Activated gamma-delta T cell treated with Interleukin-2 at 50 U/mL for 16 hours (primary cell): ENCODE measurements at regions not wholly inside any gene's neighbourhood (a gene's known extent, or its start where the extent isn't known, plus 50 kb on each side); places are given as distances from the start of the nearest gene placed in this dataset.
A peak's percentile ranks its signal among the peaks of the same experiment; 100 is the strongest.
"Not testable (repeated sequence)": the region's sequence is repeated elsewhere in the genome, so short reads cannot be mapped to it uniquely, and the experiment has no call there.

Experiments
- DNase-seq: peaks from one replicate; pipeline ENCODE4 v3.0.0-alpha.2; 2020

DNA sequence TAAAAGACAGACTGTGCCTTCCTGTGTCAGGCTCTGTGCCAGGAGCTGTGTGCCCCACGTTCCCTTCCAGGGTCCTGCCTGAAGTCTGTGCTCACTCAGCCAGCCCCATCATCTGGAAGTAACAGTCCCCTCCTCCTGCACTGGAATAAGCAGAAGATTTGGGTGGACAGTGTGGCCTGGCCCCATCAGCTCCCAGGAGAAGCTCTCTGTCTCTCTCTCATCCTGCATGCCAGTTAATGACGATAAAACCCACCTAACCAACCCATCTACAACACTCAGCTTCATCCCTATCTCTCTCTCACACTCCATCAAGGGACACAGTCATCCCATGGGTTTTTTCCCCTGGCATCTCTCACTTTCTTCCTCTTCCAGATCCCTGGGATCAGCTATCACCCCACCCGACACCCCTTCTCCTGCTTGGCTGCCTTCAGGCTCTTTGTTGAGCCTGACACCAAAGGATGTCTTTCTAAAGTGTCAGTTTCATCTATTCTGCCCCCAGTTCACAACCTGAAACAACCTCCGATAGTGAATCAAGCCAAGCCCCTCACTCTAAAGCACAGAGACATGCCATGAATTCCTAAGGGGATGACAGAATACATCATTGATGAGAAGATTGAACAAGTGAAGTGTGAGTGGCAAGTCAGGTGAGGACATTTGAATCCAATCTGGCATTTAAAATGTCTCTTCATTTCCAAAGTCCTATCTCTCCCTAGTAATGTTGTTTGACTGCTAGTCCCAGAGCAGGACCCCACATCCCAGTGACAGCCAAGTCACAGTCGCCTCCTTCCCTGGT is 91.4 kb upstream of the TOP3B start:
- DNase-seq: no peak

DNA sequence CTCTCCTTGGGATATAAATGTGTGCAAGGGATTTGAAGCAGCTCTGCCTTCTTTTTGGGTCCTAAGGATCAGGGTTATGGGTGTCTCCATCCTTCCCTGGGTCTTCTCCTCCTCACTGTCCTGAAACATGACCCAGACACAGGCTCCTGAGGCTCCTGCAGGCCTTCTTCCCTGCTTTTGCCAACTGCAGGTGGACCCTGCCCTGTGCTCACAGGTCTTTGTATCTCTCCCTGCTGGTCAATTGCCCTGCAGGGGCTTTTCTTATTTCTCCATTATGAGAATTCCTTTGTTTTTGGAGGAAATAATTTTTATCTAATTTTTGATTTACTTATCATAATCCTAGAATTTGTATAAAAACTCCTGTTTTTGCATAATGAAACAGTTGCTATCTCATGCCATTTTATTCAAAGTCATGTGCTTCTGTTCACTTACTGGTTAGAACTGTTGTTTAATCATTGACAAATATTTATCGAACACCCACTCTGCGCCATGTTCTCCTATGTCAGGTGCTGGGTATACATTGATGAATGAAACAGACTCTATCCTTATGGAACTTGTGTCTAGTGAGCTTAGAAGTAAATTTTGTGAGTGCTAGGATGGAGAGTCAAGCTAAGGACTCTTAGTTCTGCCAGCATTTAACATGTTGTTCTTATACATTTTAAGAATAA is 89.7 kb upstream of the TOP3B start:
- no peak for DNase-seq

DNA sequence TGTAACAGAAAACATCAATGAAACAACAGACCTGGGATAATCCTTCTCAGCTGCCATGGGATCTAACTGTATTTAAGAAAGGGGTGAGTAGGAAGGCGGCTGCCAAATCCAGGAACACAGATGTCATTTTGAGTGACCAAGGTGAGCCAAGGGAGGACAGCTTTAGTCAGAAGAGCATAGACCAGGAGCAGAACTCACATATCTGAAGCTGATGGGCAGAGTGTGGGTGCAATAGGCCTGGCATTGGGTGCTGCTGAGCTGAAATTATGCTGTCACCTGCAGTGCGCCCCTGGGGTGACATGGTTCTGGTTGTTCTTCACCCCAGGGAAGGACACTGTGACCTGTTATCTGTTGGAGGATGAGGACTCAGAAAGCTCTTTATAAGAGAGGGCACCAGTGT is 88.9 kb upstream of the TOP3B start:
- DNase-seq: no peak

DNA sequence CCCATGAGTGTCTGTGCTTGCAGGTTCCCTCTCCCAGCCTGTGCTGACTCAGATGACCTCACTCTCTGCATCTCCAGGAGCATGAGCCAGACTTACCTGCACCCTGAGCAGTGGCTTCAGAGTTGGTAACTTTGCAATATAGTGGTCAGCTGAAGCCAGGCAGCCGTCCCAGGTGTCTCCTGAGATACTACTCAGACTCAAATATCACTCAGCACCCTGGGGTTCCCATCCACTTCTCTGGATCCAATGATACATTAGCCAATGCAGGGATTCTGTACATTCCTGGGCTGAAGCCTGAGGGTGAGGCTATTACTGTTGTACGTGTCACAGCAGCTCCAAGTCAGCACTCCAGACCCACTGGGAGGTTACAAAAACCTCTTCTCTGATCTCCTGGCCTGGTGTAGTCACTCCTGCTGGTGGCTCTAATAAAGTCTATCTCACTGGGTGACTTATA is 87.8 kb upstream of the TOP3B start:
- no peak for DNase-seq

DNA sequence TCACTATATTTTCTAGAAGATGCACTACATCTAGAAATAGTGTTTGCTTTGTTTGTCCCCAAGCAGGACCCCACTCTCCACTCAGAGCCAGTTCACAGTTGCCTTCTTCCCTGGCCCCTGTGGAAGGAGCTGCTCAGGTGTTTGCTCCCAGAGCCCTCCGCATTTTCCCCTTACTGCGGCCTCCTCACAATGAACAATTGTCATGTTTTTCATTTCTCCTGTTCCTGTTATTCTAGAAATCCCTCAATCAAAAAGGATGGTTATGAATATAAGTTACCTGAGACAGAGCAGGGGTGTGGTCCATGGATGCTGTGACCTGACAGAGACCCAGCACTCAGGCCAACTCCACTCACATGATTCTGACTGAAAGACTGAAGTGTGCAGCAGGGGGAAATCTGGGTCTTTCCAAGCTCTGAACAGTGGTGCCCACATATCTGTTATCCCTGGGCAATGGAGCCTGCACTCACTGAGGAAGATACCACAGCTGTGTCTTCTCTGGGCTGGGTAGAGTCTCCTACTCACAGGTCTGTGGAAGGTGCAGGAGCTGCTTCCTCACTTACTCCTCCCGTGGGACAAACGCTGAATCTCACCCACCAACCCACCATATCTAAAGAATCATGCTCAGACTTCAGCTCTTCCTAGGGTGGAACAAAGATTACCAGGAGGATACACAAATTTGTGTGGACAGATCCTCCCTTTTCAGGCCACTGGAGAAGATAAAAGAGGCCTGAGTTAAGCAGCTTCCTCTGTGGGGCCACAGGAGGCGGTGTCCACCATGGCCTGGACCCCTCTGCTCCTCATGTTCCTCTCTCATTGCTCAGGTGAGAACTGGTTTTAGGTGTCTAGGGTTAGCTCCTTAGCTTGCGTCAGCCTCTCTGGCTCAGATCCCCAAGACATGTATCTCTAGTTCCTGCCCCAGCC is 87.1 kb upstream of the TOP3B start:
- no peak for DNase-seq

DNA sequence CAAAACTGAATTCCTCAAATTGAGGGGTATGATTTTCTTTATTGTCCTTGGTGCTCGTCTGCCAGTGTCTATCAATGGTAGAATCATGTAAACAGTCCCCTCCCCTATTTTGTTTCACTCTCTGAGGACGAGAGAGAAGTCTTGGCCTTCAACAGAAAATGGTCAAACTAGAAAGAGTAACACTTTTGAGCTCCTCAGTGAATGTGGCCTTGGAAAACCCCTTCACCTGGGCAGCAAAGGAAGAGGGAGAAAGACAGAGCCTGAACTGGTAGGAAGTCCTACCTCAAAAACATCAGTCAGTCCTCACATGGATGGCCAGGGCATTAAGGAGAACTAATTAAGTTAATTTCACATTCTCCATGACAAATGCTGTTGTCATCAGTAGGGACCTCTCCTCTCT is 86.1 kb upstream of the TOP3B start:
- no peak for DNase-seq

DNA sequence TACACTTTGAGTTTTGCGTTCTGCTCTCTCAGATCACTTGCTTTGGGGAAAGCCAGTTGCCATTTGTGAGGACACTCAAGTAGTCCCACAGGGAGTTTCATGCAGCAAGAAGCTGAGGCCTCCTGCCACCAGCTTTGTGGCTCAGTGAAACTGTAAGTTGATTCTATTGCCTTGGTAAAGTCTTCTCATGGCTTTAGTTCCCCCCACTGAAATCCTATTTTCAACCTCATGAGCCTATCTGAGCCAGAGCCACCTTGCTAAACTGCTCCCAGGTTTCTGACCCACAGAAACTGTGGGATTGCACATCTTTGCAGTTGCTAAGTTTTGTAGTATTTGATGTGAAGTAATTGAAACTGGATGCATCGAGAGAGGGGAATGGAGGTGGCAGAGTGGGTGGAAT is 85.4 kb upstream of the TOP3B start:
- DNase-seq: no peak

DNA sequence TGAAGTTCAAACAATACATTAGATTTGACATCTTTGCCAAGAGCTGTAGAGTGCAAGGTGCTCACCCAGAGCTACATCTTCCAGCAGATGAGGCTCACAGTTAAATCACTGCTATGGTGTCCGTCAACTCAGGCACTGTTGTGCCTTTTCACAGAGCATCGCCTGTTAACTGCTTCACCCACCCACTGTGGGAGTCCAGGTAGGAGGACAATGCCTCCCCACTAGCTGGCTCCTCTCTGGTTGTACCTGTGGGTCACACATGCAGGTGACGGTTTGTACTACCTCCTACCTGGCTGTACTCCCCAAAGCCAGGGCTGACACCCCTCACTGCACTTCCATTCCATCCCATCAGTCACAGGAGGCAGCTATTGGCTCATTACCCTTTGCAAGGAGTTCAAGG is 84.6 kb upstream of the TOP3B start:
- DNase-seq: no peak

DNA sequence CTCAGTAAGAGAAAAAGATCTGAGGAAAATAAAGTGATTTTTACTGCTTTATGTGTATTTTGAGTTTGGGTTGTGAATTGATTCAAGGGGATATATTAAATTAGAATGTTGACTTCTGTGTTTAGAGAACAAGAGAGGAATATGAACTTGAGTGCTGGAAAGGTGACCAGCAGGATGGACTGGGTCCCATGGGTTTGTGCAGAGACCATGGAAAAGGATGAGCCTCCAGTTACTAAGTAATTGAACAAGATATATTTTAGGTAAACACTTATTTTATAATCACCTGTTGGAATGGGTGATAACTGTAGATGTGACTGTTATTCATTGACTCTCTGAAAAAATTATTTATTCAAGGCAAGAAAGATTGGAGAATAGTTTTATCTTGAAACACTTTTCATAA is 82.0 kb upstream of the TOP3B start:
- DNase-seq: no peak

DNA sequence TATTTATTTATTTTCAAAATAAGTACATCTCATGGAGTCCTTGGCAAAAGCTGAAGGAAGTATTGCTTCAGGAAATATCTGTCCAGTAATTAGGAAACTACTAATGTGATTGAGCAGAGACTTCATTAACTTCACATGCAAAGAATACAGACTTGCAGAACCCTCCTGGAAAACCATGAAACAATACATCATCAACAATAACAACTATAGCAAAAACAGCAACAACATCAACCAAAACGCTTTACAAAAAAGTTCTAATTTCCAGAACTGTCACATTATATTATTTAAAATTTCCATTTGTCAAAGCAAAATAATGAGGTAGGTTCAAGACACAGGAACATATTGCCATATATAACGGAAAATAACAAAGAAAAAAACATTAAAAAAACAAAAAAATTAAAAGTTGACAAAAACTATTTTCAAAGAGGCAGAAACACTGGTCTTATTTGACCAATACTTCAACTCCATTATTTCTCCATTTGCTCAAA is 79.8 kb upstream of the TOP3B start:
- no peak for DNase-seq

DNA sequence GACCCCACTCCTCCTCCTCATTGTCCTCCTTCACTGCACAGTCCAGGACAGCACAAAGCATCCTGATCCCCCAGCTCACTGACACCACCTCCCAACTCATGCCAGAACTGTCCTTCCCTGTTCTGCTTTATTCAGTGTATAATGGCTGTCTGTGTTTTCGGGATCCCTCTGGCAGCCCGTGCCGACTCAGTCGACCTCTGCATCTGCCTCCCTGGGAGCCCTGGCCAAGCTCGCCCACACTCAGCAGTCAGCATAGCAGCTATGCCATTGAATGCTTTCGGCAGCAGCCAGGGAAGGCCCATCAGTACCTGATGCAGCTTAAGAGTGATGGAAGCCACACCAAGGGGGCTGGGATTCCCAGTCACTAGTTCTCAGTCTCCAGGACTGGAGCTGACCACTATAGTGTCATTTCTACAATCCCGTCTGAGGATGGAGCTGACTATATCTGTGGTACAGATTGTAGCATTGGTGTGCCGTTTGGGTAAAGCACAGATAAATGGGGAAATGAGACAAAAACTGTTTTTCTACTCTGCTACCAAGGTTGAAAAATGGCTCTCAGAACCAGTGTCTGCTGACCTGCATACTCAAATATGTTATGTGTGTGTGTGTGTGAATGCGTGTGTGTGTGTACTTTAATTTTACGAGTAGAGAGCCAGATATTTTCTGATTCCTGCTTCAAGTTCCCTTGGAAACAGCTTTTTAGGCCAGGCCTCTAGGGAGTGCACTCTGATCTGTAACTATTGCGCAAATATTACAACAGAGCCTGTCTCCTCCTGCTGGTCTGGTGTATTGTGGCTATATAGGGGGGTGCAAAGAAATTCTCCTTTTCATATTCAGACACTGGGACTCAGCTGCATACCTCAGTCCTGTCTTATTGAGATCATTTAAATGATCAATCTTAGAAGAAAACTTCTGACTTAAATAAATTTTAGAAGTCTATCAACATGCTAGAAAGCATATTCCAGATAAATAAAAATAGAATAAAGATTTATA is 78.8 kb upstream of the TOP3B start:
- DNase-seq: no peak

DNA sequence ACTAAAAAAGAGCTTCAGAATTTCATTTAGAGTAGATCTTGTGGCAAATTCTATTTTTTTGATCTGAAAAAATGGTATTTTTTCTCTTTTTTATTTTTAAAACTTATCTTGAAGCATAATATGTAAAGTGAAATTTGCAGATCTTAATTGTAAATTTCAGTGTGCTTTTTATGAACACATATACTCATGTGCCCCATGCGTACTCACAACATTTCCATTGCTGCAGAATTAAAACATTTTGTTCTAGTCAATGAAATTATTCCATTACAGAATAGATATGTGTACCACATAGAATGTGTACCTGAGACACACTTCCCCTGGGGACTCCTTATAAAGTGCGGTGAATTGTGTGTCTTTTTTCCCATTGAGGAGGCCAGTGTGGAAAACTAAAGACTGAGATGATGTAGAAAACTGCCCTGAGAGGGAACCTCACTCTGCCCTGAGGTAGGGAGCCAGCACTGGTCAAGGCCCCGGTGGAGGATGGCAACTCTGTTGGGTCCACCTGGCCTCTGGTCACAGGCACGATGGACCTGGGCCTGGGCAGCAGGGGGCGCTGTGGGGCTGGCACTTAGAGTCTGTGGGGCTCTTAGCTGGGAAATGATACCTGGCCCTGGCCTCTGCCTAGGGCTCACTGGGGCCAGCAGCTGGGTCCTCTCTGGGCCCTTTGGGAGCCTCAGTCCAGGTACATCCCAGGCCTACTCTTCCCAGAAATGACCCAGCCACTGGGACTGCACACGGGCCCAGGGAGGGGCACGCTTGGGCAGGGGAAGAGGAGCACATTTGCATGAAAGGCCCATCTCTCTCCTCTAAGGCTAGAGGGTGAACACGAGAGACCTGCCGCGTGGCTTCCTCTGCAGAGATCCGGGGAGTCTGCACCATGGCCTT is 77.9 kb upstream of the TOP3B start:
- DNase-seq: peak; percentile 38

DNA sequence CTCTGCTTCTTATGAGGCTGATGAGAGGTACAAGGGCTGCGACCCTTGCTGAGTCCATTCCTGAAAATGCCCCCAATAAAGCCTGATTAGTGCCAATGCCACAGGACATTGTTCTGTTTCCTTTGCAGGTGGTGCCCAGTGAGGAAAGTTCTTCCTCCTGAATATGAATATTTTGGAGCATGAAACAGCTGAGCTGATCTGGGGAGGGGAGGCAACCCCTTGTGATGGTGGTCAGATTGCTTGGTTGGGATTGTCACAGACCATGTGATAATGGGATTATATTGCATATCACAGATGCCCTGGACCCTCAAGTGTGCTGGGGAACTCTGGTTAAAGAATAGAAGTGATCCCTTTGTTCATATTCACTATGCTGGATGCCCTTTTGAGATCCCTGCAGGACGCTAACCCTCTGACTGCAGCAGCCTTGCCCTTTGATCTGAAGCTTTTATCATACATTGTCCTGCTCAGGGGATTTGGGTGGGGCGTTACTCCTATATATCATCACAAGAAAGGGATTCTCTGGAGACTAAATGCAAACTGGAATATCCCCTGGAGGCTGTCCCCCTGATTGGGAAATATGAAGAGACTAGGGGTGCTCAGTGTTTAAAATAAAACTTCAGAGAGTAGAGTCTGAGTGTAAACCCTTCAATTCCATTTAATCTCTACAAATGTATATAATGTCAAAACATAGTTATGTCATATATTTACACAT is 76.9 kb upstream of the TOP3B start:
- DNase-seq: no peak

DNA sequence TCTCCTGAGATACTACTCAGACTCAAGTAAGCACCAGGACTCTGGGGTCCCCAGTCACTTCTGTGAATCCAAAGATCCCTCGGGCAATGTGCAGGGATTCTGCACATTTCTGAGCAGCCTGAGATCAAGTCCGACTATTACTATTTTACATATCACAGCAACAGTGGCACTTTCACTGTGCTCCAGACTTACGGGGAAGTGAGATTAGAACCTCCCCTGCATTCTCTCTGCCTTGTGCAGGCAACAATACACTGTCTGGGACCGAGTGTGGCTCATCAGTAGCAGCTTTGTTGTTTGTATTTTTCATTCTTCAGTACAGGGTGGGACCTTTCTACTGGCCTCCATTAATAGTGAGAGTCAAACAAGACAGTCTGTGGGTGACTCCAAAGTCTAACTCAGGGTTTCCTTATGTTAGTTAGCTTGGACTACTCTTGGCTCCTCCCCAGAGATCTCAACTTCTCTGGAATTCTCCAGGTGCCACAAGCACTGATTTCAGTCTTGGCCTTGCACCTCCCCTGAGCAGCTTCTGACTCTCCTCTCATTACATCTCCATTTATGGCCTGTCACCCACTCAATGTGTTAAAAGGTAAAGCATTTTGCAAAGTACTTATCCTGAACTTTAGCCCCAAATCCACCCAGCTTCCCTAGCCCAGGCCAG is 76.2 kb upstream of the TOP3B start:
- no peak for DNase-seq

DNA sequence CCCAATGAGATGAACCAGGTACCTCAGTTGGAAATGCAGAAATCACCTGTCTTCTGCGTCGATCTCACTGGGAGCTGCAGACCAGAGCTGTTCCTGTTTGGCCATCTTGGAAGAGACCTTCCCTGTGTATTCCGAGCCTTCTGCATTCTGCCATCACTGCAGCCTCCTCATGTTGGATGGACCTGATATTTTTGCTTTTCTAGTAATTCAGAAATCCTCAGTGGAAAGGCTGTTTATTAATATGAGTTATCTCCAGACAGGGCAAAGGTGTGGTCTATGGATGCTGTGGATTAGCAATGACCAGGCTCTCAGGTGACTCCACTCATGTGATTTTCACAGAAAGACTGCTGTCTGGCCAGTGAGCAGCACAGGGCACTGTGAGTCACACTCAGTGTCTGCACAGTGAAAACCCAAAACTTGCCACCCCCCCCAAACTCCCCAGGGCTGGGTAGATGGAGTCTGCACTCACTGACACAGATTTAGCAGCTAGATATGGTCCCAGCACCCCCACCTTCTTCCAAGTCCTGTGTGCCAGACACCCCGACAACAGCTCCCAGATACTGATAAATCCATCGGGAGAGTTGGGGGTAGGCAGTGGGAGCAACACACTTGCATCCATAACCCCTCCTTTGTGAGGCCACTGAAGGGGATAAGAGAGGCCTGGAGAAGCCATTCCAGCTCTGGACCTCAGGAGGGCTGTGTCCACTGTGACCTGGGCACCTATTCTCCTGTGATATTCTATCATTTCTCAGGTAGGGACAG is 75.2 kb upstream of the TOP3B start:
- DNase-seq: no peak

DNA sequence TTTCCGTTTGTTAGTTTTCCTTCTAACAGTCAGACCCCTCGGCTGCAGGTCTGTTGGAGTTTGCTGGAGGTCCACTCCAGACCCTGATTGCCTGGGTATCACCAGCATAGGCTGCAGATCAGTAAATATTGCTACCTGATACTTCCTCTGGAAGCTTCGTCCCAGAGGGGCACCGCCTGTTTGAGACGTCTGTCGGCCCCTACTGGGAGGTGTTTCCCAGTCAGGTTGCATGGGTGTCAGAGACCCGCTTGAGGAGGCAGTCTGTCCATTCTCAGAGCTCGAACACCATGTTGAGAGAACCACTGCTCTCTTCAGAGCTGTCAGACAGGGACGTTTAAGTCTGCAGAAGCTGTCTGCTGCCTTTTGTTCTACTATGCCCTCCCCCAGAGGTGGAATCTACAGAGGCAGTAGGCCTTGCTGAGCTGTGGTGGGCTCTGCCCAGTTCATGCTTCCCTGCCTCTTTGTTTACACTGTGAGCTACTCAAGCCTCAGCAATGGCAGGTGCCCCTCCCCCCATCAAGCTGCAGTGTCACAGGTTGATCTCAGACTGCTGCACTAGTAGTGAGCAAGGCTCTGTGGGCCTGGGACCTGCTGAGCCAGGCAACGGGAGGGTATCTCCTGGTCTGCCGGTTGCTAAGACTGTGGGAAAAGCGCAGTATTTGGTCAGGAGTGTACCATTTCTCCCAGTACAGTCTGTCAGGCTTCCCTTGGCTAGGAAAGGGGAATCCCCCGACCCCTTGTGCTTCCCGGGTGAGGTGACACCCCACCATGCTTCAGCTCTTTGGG is 74.4 kb upstream of the TOP3B start:
- DNase-seq: not testable (repeated sequence)

DNA sequence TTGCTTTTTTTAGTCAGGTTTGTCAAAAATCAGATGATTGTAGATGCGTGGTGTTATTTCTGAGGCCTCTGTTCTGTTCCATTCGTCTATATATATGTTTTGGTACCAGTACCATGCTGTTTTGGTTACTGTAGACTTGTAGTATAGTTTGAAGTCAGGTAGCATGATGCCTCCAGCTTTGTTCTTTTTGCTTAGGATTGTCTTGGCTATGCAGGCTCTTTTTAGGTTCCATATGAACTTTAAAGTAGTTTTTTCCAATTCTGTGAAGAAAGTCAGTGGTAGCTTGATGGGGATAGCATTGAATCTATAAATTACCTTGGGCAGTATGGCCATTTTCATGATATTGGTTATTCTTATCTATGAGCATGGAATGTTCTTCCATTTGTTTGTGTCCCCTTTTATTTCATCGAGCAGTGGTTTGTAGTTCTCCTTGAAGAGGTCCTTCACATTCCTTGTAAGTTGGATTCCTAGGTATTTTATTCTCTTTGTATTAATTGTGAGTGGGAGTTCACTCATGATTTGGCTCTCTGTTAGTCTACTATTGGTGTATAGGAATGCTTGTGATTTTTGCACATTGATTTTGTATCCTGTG is 70.1 kb upstream of the TOP3B start:
- DNase-seq: not testable (repeated sequence)

DNA sequence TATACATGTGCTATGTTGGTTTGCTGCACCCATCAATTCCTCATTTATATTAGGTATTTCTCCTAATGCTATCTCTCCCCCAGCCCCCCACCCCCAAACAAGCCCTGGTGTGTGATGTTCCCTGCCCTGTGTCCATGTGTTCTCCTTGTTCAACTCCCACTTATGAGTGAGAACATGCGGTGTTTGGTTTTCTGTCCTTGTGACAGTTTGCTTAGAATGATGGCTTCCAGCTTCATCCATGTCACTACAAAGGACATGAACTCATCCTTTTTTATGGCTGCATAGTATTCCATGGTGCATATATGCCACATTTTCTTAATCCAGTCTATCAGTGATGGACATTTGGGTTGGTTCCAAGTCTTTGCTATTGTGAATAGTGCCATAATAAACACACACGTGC is 68.4 kb upstream of the TOP3B start:
- not testable (repeated sequence) for DNase-seq
